ENCODE measurements at regions not wholly inside any gene's neighbourhood (a gene's known extent, or its start where the extent isn't known, plus 50 kb on each side); places are given as distances from the start of the nearest gene placed in this dataset.
A peak's percentile ranks its signal among the peaks of the same experiment; 100 is the strongest.

GRCh38 chr1:66445492-66446181, 88.3 kb upstream of the SGIP1 start:
- Histone ChIP-seq H2BK120ac (ENCODE audit: low read depth, low read length, poor library complexity, severe bottlenecking) (no peak overlapping the region), H3K79me1 (ENCODE audit: insufficient read depth, low read depth, low read length, poor library complexity, severe bottlenecking) (no peaks in the 10 kb centered on the region), H3K4me2 (ENCODE audit: insufficient read depth, insufficient read length, low read length) (no peak overlapping the region), H4K20me1 (ENCODE audit: control insufficient read depth, insufficient read depth, insufficient read length) (no peaks in the 10 kb centered on the region), H3K27ac (ENCODE audit: insufficient read length, low read depth, low read length) (no peak overlapping the region), H3K23me2 (ENCODE audit: insufficient read length, low read depth, low read length, poor library complexity, severe bottlenecking) (no peaks in the 10 kb centered on the region), H3K4ac (ENCODE audit: low read depth, low read length) (no peak overlapping the region), H3K4me1 (ENCODE audit: insufficient read depth, low read length) (no peaks in the 10 kb centered on the region), H3K18ac (ENCODE audit: insufficient read length, low read depth, low read length) (no peak overlapping the region), H3K27me3 (ENCODE audit: insufficient read depth, low read length) (no peaks in the 10 kb centered on the region), H2AK5ac (ENCODE audit: insufficient read length, low read length) (no peak overlapping the region), H2BK15ac (ENCODE audit: low read depth, low read length) (no peak overlapping the region), H3K9ac (ENCODE audit: extremely low read depth, insufficient read length, low read length) (no peak overlapping the region), H3T11ph (ENCODE audit: low read length) (no peak overlapping the region), H4K91ac (ENCODE audit: insufficient read length, low read depth, low read length) (no peak overlapping the region), H3K9me3 (ENCODE audit: control insufficient read depth, low read depth, low read length) (no peaks in the 10 kb centered on the region), H3K79me2 (ENCODE audit: insufficient read depth, low read length) (no peaks in the 10 kb centered on the region), H3K56ac (ENCODE audit: insufficient read length, low read depth, low read length) (no peak overlapping the region), H2AFZ (ENCODE audit: low read length) (no peak overlapping the region), H2BK12ac (ENCODE audit: insufficient read length, low read depth, low read length) (no peak overlapping the region), H4K8ac (replicated peaks; ENCODE audit: insufficient read length, low read depth, low read length) (no peak overlapping the region), H3K23ac (ENCODE audit: insufficient read length, low read depth, low read length) (no peak overlapping the region), H2BK20ac (ENCODE audit: low read depth, low read length, poor library complexity, severe bottlenecking) (no peak overlapping the region), H4K5ac (ENCODE audit: insufficient read length, low read depth, low read length) (no peak overlapping the region), H3K14ac (ENCODE audit: insufficient read depth, low read length) (no peak overlapping the region), H2BK5ac (ENCODE audit: insufficient read length, low read length) (no peak overlapping the region)
- Mint-ChIP-seq H3K27me3 (ENCODE audit: low read depth) (no peaks in the 10 kb centered on the region; the same call in 1 of the 2 replicates), H3K9me3 (no peaks in the 10 kb centered on the region; a peak in 1 of 5 replicates), H3K27ac (peak overlapping the region in 1 of 3 experiments; percentile 81; a peak in 2 of 7 replicates), H3K4me1 (peaks cover 16 to 17% of the 10 kb centered on the region in 2 experiments), H3K36me3 (ENCODE audit: insufficient read depth in 1 of 3, low read depth in 3 of 3) (no peaks in the 10 kb centered on the region), H3K4me3 (no peak overlapping the region)
- no CpG with 5 or more reads among the region's 5 CpGs for WGBS (ENCODE audit: extremely low coverage, insufficient read length, low lambda C conversion rate)
- DNase-seq = no peak
- no peak for TF ChIP-seq CTCF (conservative IDR thresholded peaks at IDR 0.05)

Measured in H9 (cell line).